Osteoblast (primary cell): ENCODE measurements at regions not wholly inside any gene's neighbourhood (a gene's known extent, or its start where the extent isn't known, plus 50 kb on each side); places are given as distances from the start of the nearest gene placed in this dataset.
A peak's percentile ranks its signal among the peaks of the same experiment; 100 is the strongest.

ENCODE experiments used
- DNase-seq: peaks from one replicate; pipeline ENCODE4 v3.0.0; 2011; ENCODE audit warnings: low spot score, mixed read lengths; ENCODE audit not compliant: insufficient read length; ENCODE audit errors: missing footprints
- H2AFZ ChIP-seq: 2 replicates; pipeline ENCODE4 v1.6.0; 2011; ENCODE audit warnings: mild to moderate bottlenecking, low read length
- H3K27ac ChIP-seq: 2 replicates; pipeline ENCODE4 v1.5.1; 2011; ENCODE audit warnings: mild to moderate bottlenecking, low read depth, low read length, moderate library complexity
- H3K27me3 ChIP-seq: 2 replicates; pipeline ENCODE4 v1.6.0; 2012; ENCODE audit warnings: mild to moderate bottlenecking, control low read depth, inconsistent platforms, low read length, moderate library complexity; ENCODE audit not compliant: insufficient read depth
- H3K36me3 ChIP-seq: 2 replicates; pipeline ENCODE4 v1.5.1; 2011; ENCODE audit warnings: mild to moderate bottlenecking, low read length, control low read depth, moderate library complexity; ENCODE audit not compliant: insufficient read depth
- H3K4me1 ChIP-seq: 2 replicates; pipeline ENCODE4 v1.5.1; 2011; ENCODE audit warnings: mild to moderate bottlenecking, low read length, control low read depth, moderate library complexity; ENCODE audit not compliant: insufficient read depth
- H3K4me2 ChIP-seq: 2 replicates; pipeline ENCODE4 v1.6.0; 2011; ENCODE audit warnings: mild to moderate bottlenecking, low read length; ENCODE audit not compliant: insufficient read depth
- H3K4me3 ChIP-seq: fragments of 200-600 bp; sonication (generic); 3 replicates; pipeline ENCODE4 v1.5.1; 2012; ENCODE audit warnings: mild to moderate bottlenecking, low read length, inconsistent platforms; ENCODE audit not compliant: insufficient read depth
- H3K79me2 ChIP-seq: 2 replicates; pipeline ENCODE4 v1.6.0; 2012; ENCODE audit warnings: mild to moderate bottlenecking, low read length, control low read depth, inconsistent platforms; ENCODE audit not compliant: insufficient read depth
- H3K9me3 ChIP-seq: 2 replicates; pipeline ENCODE4 v1.5.1; 2011; ENCODE audit warnings: low read depth, low read length, control low read depth
- H4K20me1 ChIP-seq: 2 replicates; pipeline ENCODE4 v1.6.0; 2012; ENCODE audit warnings: mild to moderate bottlenecking, low read length, control low read depth; ENCODE audit not compliant: insufficient read depth
- CTCF ChIP-seq: IDR thresholded peaks from 2 replicates; pipeline ENCODE4 v1.5.1; 2011; ENCODE audit warnings: mild to moderate bottlenecking, low read depth, low read length, moderate library complexity; ENCODE audit errors: extremely low read depth

GRCh38 chr6:65938000-65938399 is 231.0 kb upstream of the EYS start:
- H3K4me3 ChIP-seq = no peak overlapping the region
- no peak overlapping the region for H3K4me2 ChIP-seq
- H3K79me2 ChIP-seq = no peaks in the 10 kb centered on the region
- no peaks in the 10 kb centered on the region for H4K20me1 ChIP-seq
- H3K36me3 ChIP-seq = no peaks in the 10 kb centered on the region
- no peaks in the 10 kb centered on the region for H3K4me1 ChIP-seq
- no peaks in the 10 kb centered on the region for H3K27me3 ChIP-seq
- no peak overlapping the region for H3K27ac ChIP-seq
- no peaks in the 10 kb centered on the region for H3K9me3 ChIP-seq
- peak; percentile 48 for DNase-seq
- TF ChIP-seq CTCF = no peak
- H2AFZ ChIP-seq = no peak overlapping the region

GRCh38 chr6:65935412-65935811 is 228.4 kb upstream of the EYS start:
- Histone ChIP-seq H3K27me3 (no peaks in the 10 kb centered on the region), H3K4me2 (no peak overlapping the region), H3K9me3 (peaks cover 4% of the 10 kb centered on the region), H3K4me3 (no peak overlapping the region), H3K79me2 (no peaks in the 10 kb centered on the region), H3K27ac (no peak overlapping the region), H3K36me3 (no peaks in the 10 kb centered on the region), H4K20me1 (no peaks in the 10 kb centered on the region), H2AFZ (no peak overlapping the region), H3K4me1 (no peaks in the 10 kb centered on the region)
- no peak for DNase-seq
- no peak for TF ChIP-seq CTCF

- TF ChIP-seq CTCF = no peak
- no peak for DNase-seq
- H3K9me3 ChIP-seq = peaks cover 4% of the 10 kb centered on the region
- no peak overlapping the region for H2AFZ ChIP-seq
- no peaks in the 10 kb centered on the region for H3K79me2 ChIP-seq
- no peak overlapping the region for H3K4me3 ChIP-seq
- H4K20me1 ChIP-seq = no peaks in the 10 kb centered on the region
- H3K4me1 ChIP-seq = no peaks in the 10 kb centered on the region
- no peaks in the 10 kb centered on the region for H3K27me3 ChIP-seq
- H3K36me3 ChIP-seq = no peaks in the 10 kb centered on the region
- no peak overlapping the region for H3K27ac ChIP-seq
- H3K4me2 ChIP-seq = no peak overlapping the region
These were observed 226.4 kb upstream of the EYS start for GRCh38 chr6:65933390-65933789.

- TF ChIP-seq CTCF = no peak
- Histone ChIP-seq H2AFZ (no peak overlapping the region), H3K36me3 (no peaks in the 10 kb centered on the region), H3K4me1 (no peaks in the 10 kb centered on the region), H3K79me2 (no peaks in the 10 kb centered on the region), H3K27me3 (no peaks in the 10 kb centered on the region), H3K27ac (no peak overlapping the region), H3K4me2 (no peak overlapping the region), H4K20me1 (no peaks in the 10 kb centered on the region), H3K4me3 (no peak overlapping the region), H3K9me3 (peaks cover 4% of the 10 kb centered on the region)
- no peak for DNase-seq
These were observed 220.1 kb upstream of the EYS start for GRCh38 chr6:65927141-65927540.
